ENCODE measurements at regions not wholly inside any gene's neighbourhood (a gene's known extent, or its start where the extent isn't known, plus 50 kb on each side); places are given as distances from the start of the nearest gene placed in this dataset.

DNA sequence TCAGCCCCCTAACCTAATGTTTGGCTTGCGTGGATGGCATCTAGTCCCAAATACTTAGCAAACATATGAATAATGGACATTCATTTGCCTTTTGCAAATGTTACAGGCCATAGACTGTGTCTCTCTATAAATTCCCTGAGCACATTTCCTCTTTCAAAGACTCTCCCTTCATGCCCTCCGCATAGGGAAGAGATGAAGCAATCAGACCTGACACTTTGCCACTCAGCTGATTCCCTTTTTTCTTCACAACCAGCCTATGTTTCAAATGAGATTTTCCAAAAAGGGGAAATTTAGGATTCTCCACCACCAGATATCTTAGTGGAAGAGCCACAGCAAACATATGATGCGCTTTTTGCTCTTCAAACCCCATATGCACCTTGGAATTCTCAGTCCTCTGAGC, 453.7 kb downstream of the STK39 start:
- H3K27me3 ChIP-seq = no peaks in the 10 kb centered on the region
- no peak overlapping the region for H3K27ac ChIP-seq
- H3K36me3 ChIP-seq = no peaks in the 10 kb centered on the region
- in situ Hi-C loops (cut with MboI; ENCODE audit: low sequenced_read_pairs in 4 of 4) = no loop called here
- DNase-seq (no peak), ATAC-seq (no peak)
- no peaks in the 10 kb centered on the region for H3K9me3 ChIP-seq
- H3K4me1 ChIP-seq = peaks cover 0 to under 1% of the 10 kb centered on the region in 2 donors
- TF ChIP-seq POLR2A (IDR thresholded peaks at IDR 0.05) = no peak
- TF ChIP-seq, protein P1, sequence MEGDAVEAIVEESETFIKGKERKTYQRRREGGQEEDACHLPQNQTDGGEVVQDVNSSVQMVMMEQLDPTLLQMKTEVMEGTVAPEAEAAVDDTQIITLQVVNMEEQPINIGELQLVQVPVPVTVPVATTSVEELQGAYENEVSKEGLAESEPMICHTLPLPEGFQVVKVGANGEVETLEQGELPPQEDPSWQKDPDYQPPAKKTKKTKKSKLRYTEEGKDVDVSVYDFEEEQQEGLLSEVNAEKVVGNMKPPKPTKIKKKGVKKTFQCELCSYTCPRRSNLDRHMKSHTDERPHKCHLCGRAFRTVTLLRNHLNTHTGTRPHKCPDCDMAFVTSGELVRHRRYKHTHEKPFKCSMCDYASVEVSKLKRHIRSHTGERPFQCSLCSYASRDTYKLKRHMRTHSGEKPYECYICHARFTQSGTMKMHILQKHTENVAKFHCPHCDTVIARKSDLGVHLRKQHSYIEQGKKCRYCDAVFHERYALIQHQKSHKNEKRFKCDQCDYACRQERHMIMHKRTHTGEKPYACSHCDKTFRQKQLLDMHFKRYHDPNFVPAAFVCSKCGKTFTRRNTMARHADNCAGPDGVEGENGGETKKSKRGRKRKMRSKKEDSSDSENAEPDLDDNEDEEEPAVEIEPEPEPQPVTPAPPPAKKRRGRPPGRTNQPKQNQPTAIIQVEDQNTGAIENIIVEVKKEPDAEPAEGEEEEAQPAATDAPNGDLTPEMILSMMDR (IDR thresholded peaks at IDR 0.05 in 4 of 5, conservative IDR thresholded peaks at IDR 0.05 in 1 of 5) = no peak
- intact Hi-C loops (cut with DNase I; ENCODE audit: low total_unique reads) = no loop called here
- H3K4me3 ChIP-seq = no peak overlapping the region

DNA sequence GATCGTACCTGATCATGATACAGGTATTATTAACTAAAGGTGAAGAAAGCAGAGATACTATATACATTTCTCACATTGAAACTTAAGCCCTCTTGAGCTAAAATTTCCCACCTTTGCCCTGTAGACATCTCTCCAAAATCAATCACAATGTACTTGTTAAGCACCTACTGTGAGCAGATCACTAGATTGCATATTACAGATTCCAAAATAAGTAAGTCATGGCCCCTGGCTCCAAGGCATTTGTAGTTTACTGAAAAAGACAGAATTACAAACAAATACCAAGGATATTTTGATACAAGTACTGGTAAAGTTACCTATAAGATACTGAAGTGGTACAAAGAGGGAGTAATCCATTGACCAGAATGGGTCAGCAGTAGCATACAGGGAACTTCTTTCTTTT, 455.3 kb downstream of the STK39 start:
- H3K4me3 ChIP-seq = no peak overlapping the region

GRCh38 chr2:167790781-167791450, 456.5 kb downstream of the STK39 start:
- ATAC-seq (no peak), DNase-seq (no peak)
- H3K36me3 ChIP-seq = no peaks in the 10 kb centered on the region
- in situ Hi-C loops (cut with MboI; ENCODE audit: low sequenced_read_pairs in 4 of 4) (no loop called here), intact Hi-C loops (cut with DNase I; ENCODE audit: low total_unique reads) (no loop called here)
- H3K27ac ChIP-seq = no peak overlapping the region
- H3K4me1 ChIP-seq = peaks cover 0 to 16% of the 10 kb centered on the region in 2 donors
- H3K9me3 ChIP-seq = no peaks in the 10 kb centered on the region
- no peak overlapping the region for H3K4me3 ChIP-seq
- no peaks in the 10 kb centered on the region for H3K27me3 ChIP-seq
- TF ChIP-seq, protein P1 (IDR thresholded peaks at IDR 0.05 in 4 of 5, conservative IDR thresholded peaks at IDR 0.05 in 1 of 5) = no peak
- TF ChIP-seq POLR2A (IDR thresholded peaks at IDR 0.05) = no peak

More for the DNA sequence above, 455.3 kb downstream of the STK39 start:
- no peaks in the 10 kb centered on the region for H3K9me3 ChIP-seq
- peaks cover 0 to 4% of the 10 kb centered on the region in 2 donors for H3K4me1 ChIP-seq
- H3K27me3 ChIP-seq = no peaks in the 10 kb centered on the region
- no peaks in the 10 kb centered on the region for H3K36me3 ChIP-seq
- no peak overlapping the region for H3K27ac ChIP-seq
- DNase-seq (no peak), ATAC-seq (no peak)
- intact Hi-C loops (cut with DNase I; ENCODE audit: low total_unique reads) (no loop called here), in situ Hi-C loops (cut with MboI; ENCODE audit: low sequenced_read_pairs in 4 of 4) (no loop called here)
- TF ChIP-seq, protein P1 (IDR thresholded peaks at IDR 0.05 in 4 of 5, conservative IDR thresholded peaks at IDR 0.05 in 1 of 5) = no peak
- TF ChIP-seq POLR2A (IDR thresholded peaks at IDR 0.05) = no peak

GRCh38 chr2:167790189-167790588, 457.2 kb downstream of the STK39 start:
- DNase-seq (no peak), ATAC-seq (no peak)
- in situ Hi-C loops (cut with MboI; ENCODE audit: low sequenced_read_pairs in 4 of 4) = no loop called here
- no peak for TF ChIP-seq POLR2A (IDR thresholded peaks at IDR 0.05)
- TF ChIP-seq, protein P1 (IDR thresholded peaks at IDR 0.05 in 4 of 5, conservative IDR thresholded peaks at IDR 0.05 in 1 of 5) = no peak
- Histone ChIP-seq H3K27ac (no peak overlapping the region), H3K36me3 (no peaks in the 10 kb centered on the region), H3K4me3 (no peak overlapping the region), H3K4me1 (peaks cover 0 to 21% of the 10 kb centered on the region in 2 donors), H3K27me3 (no peaks in the 10 kb centered on the region), H3K9me3 (no peaks in the 10 kb centered on the region)
- intact Hi-C loops (cut with DNase I; ENCODE audit: low total_unique reads) = no loop called here

- intact Hi-C loops (cut with DNase I; ENCODE audit: low total_unique reads) = no loop called here
- H3K27ac ChIP-seq = peak overlapping the region in 1 of 4 donors; percentile 47
- H3K27me3 ChIP-seq = no peaks in the 10 kb centered on the region
- no peak for TF ChIP-seq POLR2A (IDR thresholded peaks at IDR 0.05)
- TF ChIP-seq, protein P1 (IDR thresholded peaks at IDR 0.05 in 4 of 5, conservative IDR thresholded peaks at IDR 0.05 in 1 of 5) = no peak
- H3K4me3 ChIP-seq = no peak overlapping the region
- H3K36me3 ChIP-seq = no peaks in the 10 kb centered on the region
- DNase-seq (no peak), ATAC-seq (no peak)
- peaks cover 17 to 45% of the 10 kb centered on the region in 2 donors for H3K4me1 ChIP-seq
- in situ Hi-C loops (cut with MboI; ENCODE audit: low sequenced_read_pairs in 4 of 4) = no loop called here
- H3K9me3 ChIP-seq = no peaks in the 10 kb centered on the region
Measured at GRCh38 chr2:167787562-167787961, 459.8 kb downstream of the STK39 start.

Measured in gastrocnemius medialis (tissue), 4 donors.